Small intestine (tissue), 7 donors: ENCODE measurements at regions not wholly inside any gene's neighbourhood (a gene's known extent, or its start where the extent isn't known, plus 50 kb on each side); places are given as distances from the start of the nearest gene placed in this dataset.

Experiments
- DNase-seq, 2 donors: peaks; one replicate each; pipeline versions ENCODE4 v3.0.0 to v3.0.0-alpha.2; 2013
- FAIRE-seq: peaks from 2 replicates; lab custom pipeline; 2012; peaks lifted over from hg19 to GRCh38; lab: Jason Lieb, UNC
- H3K27ac ChIP-seq, 3 donors: one replicate each; pipeline ENCODE4 v1.5.1; 2013; ENCODE audit warnings: low read length in 2 of 3, mild to moderate bottlenecking in 2 of 3, control low read depth in 1 of 3, inconsistent platforms in 1 of 3, low read depth in 1 of 3, moderate library complexity in 1 of 3
- H3K27me3 ChIP-seq, 3 donors: one replicate each; pipeline ENCODE4 v1.6.1; 2013; ENCODE audit warnings: low read length in 3 of 3, inconsistent platforms in 1 of 3; ENCODE audit not compliant: control insufficient read depth in 3 of 3, insufficient read depth in 3 of 3
- H3K36me3 ChIP-seq, 3 donors: one replicate each; pipeline ENCODE4 v1.6.1; 2013; ENCODE audit warnings: low read length in 3 of 3, inconsistent platforms in 1 of 3, low read depth in 1 of 3, mild to moderate bottlenecking in 1 of 3, moderate library complexity in 1 of 3; ENCODE audit not compliant: control insufficient read depth in 3 of 3, insufficient read depth in 2 of 3
- H3K4me1 ChIP-seq, 3 donors: one replicate each; pipeline ENCODE4 v1.6.1; 2013; ENCODE audit warnings: low read length in 2 of 3, inconsistent platforms in 1 of 3, low read depth in 1 of 3, mild to moderate bottlenecking in 1 of 3, moderate library complexity in 1 of 3; ENCODE audit not compliant: control insufficient read depth in 3 of 3, insufficient read depth in 2 of 3
- H3K4me3 ChIP-seq, 3 donors: one replicate each; pipeline ENCODE4 v1.5.1; 2013; ENCODE audit warnings: low read length in 3 of 3, control low read depth in 1 of 3, inconsistent platforms in 1 of 3, low read depth in 1 of 3, mild to moderate bottlenecking in 1 of 3, moderate library complexity in 1 of 3
- H3K9me3 ChIP-seq, 2 donors: one replicate each; pipeline ENCODE4 v1.6.1; 2013; ENCODE audit warnings: low read depth in 1 of 2, low read length in 1 of 2; ENCODE audit not compliant: control insufficient read depth in 2 of 2, insufficient read depth in 1 of 2
- WGBS, 3 donors: extraction: QIAGEN DNeasy Blood & Tissue Kit; methylation state at CpG; one replicate each; pipeline ENCODE4 v1.1.7; 2013; 5-methylcytosine and 5-hydroxymethylcytosine counted together
- donor health status: healthy with polysubstance abuse.
- donor health status: control.
- donor health status: control.
- donor health status: Bipolar disorder and iron deficiency.
- donor health status: healthy.

DNA sequence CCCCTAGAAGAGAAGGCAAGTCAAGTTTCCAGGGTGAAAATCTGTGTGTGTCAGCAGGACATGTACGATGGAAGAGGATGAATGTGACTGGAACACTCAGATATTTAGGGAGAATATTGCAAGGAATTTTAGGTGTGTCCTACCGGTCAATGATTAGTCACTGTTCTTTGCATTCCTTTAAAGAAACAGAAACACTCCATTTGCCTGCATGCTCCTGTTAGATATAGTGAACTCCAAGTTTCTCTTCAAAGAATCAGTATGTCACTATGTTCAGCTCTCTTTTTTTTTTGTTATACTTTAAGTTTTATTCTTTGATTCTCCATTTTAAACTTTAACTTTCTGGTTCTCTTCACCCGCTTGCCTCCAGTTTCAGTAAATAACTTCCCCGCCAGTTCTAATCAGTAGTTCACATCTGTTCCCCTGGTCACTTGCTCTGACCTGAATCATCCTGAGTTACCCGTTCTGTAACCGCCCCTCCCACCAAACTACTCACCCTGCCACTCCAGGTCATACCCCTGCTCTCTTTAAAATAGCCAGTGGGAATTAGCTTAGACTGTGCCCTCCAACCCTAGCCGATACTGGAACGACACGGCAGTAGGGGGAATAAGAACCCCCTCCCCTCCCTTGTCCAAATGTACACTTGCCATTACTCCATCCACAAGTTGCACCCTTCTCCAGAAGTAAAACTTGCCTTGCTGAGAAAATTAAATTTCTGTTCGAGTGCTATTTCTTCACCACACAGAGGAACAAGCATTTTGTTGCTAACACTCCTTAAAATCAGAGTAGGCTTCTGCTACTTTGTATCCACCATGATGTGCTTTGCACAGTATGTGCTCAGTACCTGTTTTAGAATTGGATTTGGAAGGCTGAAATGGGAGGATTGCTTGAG is 268.4 kb downstream of the METTL4 start:
- WGBS, 3 donors: 34 to 53% (median 52%) methylated on average over 10 of the region's 10 CpGs
- H3K4me3 ChIP-seq: no peak overlapping the region
- H3K27me3 ChIP-seq: no peaks in the 10 kb centered on the region
- DNase-seq (no peak), FAIRE-seq (no peak)
- H3K36me3 ChIP-seq: no peaks in the 10 kb centered on the region
- H3K4me1 ChIP-seq: no peaks in the 10 kb centered on the region
- no peak overlapping the region for H3K27ac ChIP-seq
- H3K9me3 ChIP-seq: no peaks in the 10 kb centered on the region

DNA sequence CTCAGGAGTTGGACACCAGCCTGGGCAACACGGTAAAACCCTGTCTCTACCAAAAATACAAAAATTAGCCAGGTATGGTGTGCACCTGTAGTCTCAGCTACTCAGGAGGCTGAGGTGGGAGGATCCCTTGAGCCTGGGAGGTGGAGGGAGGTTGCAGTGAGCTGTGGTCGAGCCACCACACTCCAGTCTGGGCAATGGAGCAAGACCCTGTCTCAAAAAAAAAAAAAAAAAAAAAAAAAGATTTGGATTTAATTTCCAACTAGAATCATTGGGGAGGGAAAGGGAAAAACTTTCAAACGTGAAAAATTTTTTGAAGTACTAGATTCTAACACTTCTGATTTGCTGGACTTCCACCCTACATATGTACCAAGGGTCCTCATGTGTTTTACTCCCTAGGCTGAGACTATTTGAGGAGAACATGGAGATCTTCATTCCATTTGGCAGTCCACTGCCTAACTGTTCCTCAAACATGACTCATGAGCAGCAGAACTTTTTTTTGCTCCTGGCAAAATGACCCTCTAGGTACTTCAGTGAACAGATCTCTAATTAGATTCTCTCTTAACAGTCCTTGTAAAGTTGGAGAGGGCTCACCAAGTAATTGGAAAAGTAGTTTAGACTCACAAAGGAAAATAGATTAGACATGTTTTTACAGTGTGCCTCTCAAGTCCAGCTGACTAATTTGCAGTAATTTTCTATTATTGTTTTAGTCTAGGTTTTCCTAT is 267.6 kb downstream of the METTL4 start:
- no peak overlapping the region for H3K27ac ChIP-seq
- no peaks in the 10 kb centered on the region for H3K9me3 ChIP-seq
- H3K27me3 ChIP-seq: no peaks in the 10 kb centered on the region
- H3K4me3 ChIP-seq: no peak overlapping the region
- H3K4me1 ChIP-seq: no peaks in the 10 kb centered on the region
- DNase-seq (no peak), FAIRE-seq (no peak)
- 68 to 77% (median 69%) methylated on average over 3 of the region's 3 CpGs for WGBS, 3 donors
- no peaks in the 10 kb centered on the region for H3K36me3 ChIP-seq

DNA sequence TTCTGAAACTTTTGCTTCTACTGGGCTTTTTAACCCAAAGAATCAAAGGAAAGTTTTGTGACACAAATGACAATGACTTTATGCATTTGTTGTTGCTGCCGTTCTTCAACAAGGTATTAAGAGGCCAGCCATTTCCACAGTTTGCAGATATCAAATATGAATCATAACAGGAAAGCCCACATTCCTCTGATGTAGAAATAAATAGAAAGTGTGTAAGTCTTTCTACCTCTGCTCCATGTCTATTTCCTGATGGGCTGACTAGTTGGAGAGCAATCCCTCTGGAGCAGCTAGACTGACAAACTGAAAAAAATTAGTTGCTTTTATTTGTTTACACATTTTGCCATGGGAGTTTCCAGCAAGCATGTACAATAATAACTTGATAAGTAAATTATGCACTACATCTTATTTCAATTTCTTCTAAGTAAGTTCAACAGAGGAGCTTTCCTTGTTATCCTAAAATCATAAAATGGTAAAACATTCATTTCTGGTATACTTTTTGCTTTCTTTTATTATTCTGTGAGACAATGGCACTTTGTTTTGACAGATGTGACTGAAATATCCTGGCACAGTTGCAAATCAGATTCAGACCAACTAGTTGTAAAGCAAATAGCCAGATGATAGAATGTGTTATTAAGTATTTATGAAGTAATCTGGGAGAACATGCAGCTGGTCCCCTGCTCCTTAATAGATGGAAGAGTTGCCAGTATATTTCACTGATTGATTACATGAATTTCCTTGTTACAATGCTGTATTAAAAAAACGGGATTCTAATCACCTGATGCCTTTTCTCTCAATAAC is 266.7 kb downstream of the METTL4 start:
- 10 to 32% (median 18%) methylated on average over 2 of the region's 2 CpGs for WGBS, 3 donors
- no peaks in the 10 kb centered on the region for H3K27me3 ChIP-seq
- DNase-seq: no peak
- H3K9me3 ChIP-seq: no peaks in the 10 kb centered on the region
- H3K27ac ChIP-seq: no peak overlapping the region
- no peaks in the 10 kb centered on the region for H3K4me1 ChIP-seq
- no peak for FAIRE-seq
- H3K36me3 ChIP-seq: no peaks in the 10 kb centered on the region
- H3K4me3 ChIP-seq: no peak overlapping the region

DNA sequence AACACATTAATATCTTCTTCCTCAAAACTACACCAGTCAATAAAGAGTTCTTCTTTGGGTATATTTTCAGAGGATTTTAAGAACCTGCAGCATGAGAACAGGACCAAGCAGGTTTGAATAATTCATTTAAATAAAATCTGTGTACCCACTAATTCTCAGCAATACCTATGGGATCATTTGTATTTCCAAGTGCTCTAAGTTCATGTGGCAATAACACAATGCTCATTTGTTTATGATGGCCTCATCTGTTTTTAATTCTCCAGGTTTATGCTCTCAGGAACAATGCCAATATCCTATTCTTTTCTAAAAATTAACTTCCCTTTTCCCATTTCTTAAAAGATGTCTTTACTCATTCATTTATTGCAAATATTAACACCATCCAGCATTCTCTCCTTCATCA is 264.7 kb downstream of the METTL4 start:
- Histone ChIP-seq H3K4me1 (no peaks in the 10 kb centered on the region), H3K27ac (no peak overlapping the region)

DNA sequence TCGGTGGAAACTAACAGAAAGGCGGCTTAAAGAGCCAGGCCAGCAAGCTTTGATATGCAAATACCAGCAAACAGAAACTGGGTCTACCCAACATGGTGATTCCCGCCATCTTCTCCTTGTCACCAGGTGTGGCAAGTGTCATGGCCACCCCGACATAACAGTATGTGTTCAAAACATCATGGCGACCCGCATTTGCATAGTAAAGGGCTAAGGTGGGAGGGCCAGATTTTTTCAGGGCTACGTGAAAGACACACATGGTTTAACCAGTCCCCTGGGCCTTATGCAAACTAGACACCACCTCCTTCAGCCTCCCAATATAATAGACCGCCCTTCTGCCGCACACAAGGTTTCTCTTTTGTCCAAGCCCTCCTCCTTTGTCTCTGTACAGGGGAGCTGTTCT is 260.4 kb downstream of the METTL4 start:
- H3K36me3 ChIP-seq: no peaks in the 10 kb centered on the region
- FAIRE-seq: no peak
- H3K4me1 ChIP-seq: no peaks in the 10 kb centered on the region
- H3K4me3 ChIP-seq: no peak overlapping the region
- H3K27me3 ChIP-seq: peaks cover 0 to 3% (median 0%) of the 10 kb centered on the region in 3 donors
- H3K9me3 ChIP-seq: no peaks in the 10 kb centered on the region
- WGBS, 3 donors: 82 to 91% (median 85%) methylated on average over 9 of the region's 9 CpGs
- no peak for DNase-seq
- no peak overlapping the region for H3K27ac ChIP-seq

More for the DNA sequence above, 264.7 kb downstream of the METTL4 start:
- DNase-seq (no peak), FAIRE-seq (no peak)
- H3K36me3 ChIP-seq: no peaks in the 10 kb centered on the region
- no peak overlapping the region for H3K4me3 ChIP-seq
- H3K9me3 ChIP-seq: no peaks in the 10 kb centered on the region
- no peaks in the 10 kb centered on the region for H3K27me3 ChIP-seq

DNA sequence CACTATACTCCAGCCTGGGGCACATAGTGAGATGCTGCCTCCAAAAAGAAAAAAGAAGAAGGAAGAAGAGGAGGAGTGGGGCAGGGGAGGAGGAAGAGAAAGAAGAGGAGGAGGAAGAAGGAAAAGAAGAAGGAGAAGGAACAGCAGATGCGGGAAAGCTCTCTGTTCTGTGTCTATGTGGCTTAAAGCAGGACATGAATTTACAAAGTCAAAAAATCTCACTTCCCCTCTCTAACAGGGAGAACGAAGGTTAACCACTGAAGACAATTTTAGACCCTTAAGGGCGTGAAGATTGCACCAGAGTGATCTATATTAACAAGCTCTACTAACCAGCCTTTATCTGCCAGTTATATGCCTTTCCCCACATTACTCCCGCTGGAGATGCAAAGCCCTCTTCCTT is 258.9 kb downstream of the METTL4 start:
- H3K36me3 ChIP-seq: no peaks in the 10 kb centered on the region
- H3K4me3 ChIP-seq: no peak overlapping the region
- H3K27me3 ChIP-seq: peaks cover 0 to 3% (median 0%) of the 10 kb centered on the region in 3 donors
- peaks cover 0 to 3% (median 0%) of the 10 kb centered on the region in 3 donors for H3K4me1 ChIP-seq
- no peak for FAIRE-seq
- no peaks in the 10 kb centered on the region for H3K9me3 ChIP-seq
- H3K27ac ChIP-seq: no peak overlapping the region
- DNase-seq: no peak
- 55 to 72% (median 59%) methylated on average over 4 of the region's 4 CpGs for WGBS, 3 donors

DNA sequence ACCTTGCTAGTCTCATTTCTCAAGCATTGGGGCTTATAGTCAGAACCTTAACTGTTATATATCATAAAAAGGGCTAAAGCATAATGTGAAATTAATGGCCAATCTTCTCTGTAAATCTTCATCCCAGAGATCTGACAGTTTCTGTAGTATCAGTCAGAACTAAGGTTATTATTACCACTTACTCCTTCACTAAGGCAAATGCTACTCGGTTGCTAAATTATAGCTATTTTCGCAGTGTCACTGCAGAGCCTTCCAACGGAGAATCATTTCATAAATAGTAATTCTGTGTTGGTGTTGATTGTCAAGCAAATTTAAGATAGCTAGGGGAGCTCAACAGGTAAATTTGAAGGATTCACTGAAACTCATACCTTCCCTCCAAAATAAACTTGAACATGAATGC is 258.0 kb downstream of the METTL4 start:
- Histone ChIP-seq H3K9me3 (no peaks in the 10 kb centered on the region), H3K27ac (no peak overlapping the region), H3K27me3 (peaks cover 0 to 3% (median 0%) of the 10 kb centered on the region in 3 donors), H3K36me3 (no peaks in the 10 kb centered on the region), H3K4me1 (peaks cover 0 to 3% (median 0%) of the 10 kb centered on the region in 3 donors), H3K4me3 (no peak overlapping the region)
- DNase-seq (no peak), FAIRE-seq (no peak)
- WGBS, 3 donors: 89 to 91% (median 90%) methylated on average over 3 of the region's 3 CpGs
